GM12891 (cell line): ENCODE measurements at regions not wholly inside any gene's neighbourhood (a gene's known extent, or its start where the extent isn't known, plus 50 kb on each side); places are given as distances from the start of the nearest gene placed in this dataset.

Experiments
- POLR2AphosphoS5 ChIP-seq: IDR thresholded peaks from 2 replicates; pipeline ENCODE4 v1.6.1; 2011; ENCODE audit warnings: low read depth, low read length, control low read depth
- TAF1 ChIP-seq: IDR thresholded peaks from 2 replicates; pipeline ENCODE4 v1.6.1; 2011; ENCODE audit warnings: low read depth, low read length, control low read depth

- TF ChIP-seq POLR2AphosphoS5 (no peak), TAF1 (no peak)
These were observed 87.6 kb downstream of the PCDH1 start for GRCh38 chr5:141790630-141791029.
